ES-I3 (cell line): ENCODE measurements at regions not wholly inside any gene's neighbourhood (a gene's known extent, or its start where the extent isn't known, plus 50 kb on each side); places are given as distances from the start of the nearest gene placed in this dataset.

Source experiments
- H3K36me3 ChIP-seq: 2 replicates; pipeline ENCODE4 v1.6.1; 2013; ENCODE audit warnings: mild to moderate bottlenecking, low read length, control low read depth, moderate library complexity; ENCODE audit not compliant: insufficient read depth
- H3K4me1 ChIP-seq: 2 replicates; pipeline ENCODE4 v1.6.1; 2013; ENCODE audit warnings: mild to moderate bottlenecking, control low read depth, low read length; ENCODE audit not compliant: insufficient read depth
- H3K9ac ChIP-seq: 2 replicates; pipeline ENCODE4 v1.6.1; 2013; ENCODE audit warnings: low read depth, mild to moderate bottlenecking, low read length, moderate library complexity
- H3K9me3 ChIP-seq: 2 replicates; pipeline ENCODE4 v1.6.1; 2013; ENCODE audit warnings: mild to moderate bottlenecking, low read length, moderate library complexity; ENCODE audit not compliant: control insufficient read depth, insufficient read depth

DNA sequence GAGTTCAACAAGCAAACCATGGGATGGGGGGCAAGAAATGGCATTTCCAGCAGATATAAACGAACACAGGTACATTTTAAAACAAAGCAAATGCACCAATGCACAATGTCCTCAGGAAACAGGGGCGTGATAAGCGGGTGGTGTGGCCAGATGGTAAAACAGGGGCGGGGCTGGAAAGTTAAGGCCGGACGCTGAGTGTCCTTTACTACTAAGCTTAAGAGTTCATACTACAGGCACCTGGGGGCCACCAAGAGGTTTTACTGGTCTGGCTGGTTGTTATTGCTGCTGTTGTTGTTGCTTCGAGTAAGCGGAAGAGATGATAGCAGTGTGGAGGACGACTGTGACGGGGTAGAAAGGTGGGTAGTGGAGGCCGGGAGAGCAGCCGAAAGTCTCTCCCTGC lies 99.8 kb downstream of the ATPSCKMT start:
- Histone ChIP-seq H3K9ac (no peak overlapping the region), H3K9me3 (no peaks in the 10 kb centered on the region), H3K4me1 (no peaks in the 10 kb centered on the region), H3K36me3 (no peaks in the 10 kb centered on the region)

DNA sequence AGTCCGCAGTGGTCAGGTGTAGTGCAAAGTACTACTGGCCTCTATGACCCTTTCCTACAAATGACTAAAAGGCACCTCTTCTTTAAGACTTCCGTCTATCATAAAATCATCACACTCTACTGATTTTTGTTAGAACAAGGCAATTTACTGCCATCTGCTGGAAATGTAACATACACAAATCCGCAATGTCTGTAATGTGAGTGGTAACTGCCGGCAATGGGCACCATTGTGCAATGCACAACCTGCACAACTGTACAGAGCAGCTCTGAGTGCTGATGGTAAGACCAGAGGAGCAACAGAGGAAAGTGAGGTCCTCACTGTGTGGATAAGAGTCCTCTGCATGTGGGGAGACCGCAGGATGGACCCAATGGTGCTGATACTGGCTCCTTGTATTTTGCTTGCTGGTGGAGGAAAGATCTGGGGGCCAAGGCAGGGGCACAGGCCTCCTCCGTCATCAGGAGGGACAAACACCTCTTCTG lies 103.7 kb downstream of the ATPSCKMT start:
- H3K9ac ChIP-seq: no peak overlapping the region
- H3K36me3 ChIP-seq: no peaks in the 10 kb centered on the region
- no peaks in the 10 kb centered on the region for H3K9me3 ChIP-seq
- H3K4me1 ChIP-seq: no peaks in the 10 kb centered on the region

DNA sequence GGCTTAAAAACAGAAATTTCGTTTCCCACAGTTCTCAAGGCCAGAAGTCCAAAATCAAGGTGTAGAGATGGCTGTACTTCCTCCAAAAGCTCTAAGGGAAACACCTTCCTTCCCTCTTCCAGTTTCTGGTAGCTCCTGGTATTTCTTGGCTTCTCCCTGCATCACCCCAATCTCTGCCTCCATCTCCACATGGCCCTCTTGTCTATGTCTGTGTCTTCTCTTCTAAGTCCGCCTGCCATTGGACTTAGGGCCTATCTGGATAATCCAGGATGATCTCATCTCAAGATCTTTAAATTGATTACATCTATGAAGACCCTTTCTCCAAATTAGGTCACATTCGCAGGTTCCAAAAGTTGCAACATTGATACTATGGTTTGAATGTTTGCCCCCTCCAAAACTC lies 105.6 kb downstream of the ATPSCKMT start:
- Histone ChIP-seq H3K9me3 (no peaks in the 10 kb centered on the region), H3K4me1 (no peaks in the 10 kb centered on the region), H3K36me3 (no peaks in the 10 kb centered on the region), H3K9ac (no peak overlapping the region)

DNA sequence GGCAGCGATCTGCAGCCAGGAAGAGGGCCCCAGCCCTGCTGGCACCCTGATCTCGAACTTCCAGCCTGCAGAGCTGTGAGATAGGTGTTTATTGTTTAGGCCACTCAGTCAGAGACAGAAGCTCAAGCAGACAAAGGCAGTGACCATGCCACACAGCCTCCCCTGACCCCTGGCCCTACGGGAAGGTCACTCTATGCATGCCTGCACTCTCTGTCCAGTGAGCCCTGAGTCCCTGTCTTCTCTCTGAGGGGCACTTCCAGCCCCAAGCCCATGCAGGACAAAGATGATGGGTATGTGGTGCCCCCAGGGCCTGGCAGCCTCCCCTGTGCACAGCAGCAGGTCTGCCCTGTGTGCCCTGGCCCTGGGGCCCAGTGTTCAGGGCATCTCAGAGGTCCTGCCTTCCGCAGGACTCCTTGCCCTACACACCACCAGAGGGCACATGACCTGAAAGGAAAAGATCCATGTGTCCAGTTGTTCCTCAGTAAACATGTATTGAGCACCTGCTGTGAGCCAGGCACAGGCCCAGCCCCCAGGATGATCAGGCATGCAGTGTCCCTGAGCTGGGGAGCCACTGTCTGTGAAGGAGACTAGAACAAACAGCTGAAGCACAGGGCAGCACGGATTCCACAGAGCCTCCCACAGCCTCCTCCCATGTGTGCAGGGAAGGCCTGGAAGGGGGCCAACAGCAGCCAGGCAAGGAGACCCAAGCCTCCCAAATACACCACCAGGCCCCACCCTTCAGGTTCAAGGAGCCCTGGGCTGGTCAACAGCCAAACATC lies 109.3 kb downstream of the ATPSCKMT start:
- H3K36me3 ChIP-seq: no peaks in the 10 kb centered on the region
- H3K9me3 ChIP-seq: no peaks in the 10 kb centered on the region
- no peaks in the 10 kb centered on the region for H3K4me1 ChIP-seq
- no peak overlapping the region for H3K9ac ChIP-seq

- H3K36me3 ChIP-seq: no peaks in the 10 kb centered on the region
- H3K4me1 ChIP-seq: no peaks in the 10 kb centered on the region
- H3K9me3 ChIP-seq: no peaks in the 10 kb centered on the region
- H3K9ac ChIP-seq: no peak overlapping the region
These were observed 111.2 kb downstream of the ATPSCKMT start for GRCh38 chr5:10138395-10139057.

DNA sequence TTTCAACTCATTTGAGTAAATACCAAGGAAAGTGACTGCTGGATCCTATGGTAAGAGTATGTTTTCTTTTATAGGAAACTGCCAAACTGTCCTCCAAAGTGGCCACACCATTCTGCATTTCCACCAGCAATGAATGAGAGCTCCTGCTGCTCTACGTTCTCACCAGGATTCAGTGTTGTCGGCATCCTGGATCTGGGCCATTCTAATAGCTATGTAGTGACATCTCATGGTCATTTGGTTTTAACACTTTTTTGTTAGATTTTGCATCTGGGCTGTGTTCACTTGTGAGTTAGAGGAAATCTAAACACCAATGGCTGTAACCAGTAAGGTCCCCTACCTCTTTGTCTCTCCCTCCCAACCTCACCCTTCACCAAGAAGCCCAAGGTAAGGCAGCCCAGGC lies 115.9 kb downstream of the ATPSCKMT start:
- Histone ChIP-seq H3K4me1 (no peaks in the 10 kb centered on the region), H3K9ac (no peak overlapping the region), H3K36me3 (0 out of 2 replicates have a peak, but pooled peaks cover 2% of the 10 kb centered on the region), H3K9me3 (no peaks in the 10 kb centered on the region)

- Histone ChIP-seq H3K4me1 (no peaks in the 10 kb centered on the region), H3K36me3 (0 out of 2 replicates have a peak, but pooled peaks cover 2% of the 10 kb centered on the region), H3K9ac (no peak overlapping the region), H3K9me3 (no peaks in the 10 kb centered on the region)
These were observed 118.8 kb downstream of the ATPSCKMT start for GRCh38 chr5:10130881-10131280.

DNA sequence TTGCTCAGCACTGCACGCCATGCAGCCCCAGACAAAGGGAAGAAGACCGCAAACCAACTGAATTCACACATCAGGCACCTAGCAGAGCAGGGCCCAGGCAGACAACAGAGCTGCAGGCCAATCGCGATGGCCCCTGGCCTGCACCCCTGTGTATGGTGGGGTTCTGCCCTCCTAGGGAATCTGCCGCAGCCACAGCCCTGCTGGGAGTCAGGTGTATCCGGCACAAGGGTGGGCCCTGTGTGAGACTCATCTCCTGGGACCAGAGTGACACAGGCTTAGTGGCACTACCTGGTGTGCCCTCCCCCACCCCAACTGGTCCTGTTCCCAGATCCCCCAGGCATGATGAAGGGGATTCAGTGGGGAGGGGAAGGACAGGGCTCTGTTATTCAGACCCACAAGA lies 122.8 kb downstream of the ATPSCKMT start:
- no peaks in the 10 kb centered on the region for H3K4me1 ChIP-seq
- H3K9me3 ChIP-seq: no peaks in the 10 kb centered on the region

GRCh38 chr5:10125116-10125515 lies 124.6 kb downstream of the ATPSCKMT start:
- no peaks in the 10 kb centered on the region for H3K4me1 ChIP-seq
- H3K9ac ChIP-seq: no peak overlapping the region
- H3K36me3 ChIP-seq: no peaks in the 10 kb centered on the region; the same call in 1 of the 2 replicates
- no peaks in the 10 kb centered on the region for H3K9me3 ChIP-seq

More for the DNA sequence above, 122.8 kb downstream of the ATPSCKMT start:
- Histone ChIP-seq H3K9ac (no peak overlapping the region), H3K36me3 (no peaks in the 10 kb centered on the region; the same call in 1 of the 2 replicates)

DNA sequence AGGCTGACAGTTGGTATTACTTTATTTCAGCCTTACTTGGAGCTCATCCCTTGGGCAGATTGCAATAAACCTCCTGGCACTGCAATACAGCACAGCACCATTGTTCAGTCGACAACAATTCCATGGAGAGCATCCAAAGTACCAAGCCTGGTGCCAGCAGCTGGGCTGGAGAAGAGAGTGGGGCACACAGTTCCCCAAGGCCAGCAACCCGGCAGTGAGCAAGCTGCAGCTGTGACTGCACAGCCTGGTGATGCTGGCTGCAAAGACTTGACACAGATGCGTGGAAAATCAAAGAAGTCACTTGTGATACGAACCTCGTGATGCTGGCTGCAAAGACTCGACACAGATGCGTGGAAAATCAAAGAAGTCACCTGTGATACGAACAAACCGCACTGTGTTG lies 125.4 kb downstream of the ATPSCKMT start:
- Histone ChIP-seq H3K36me3 (no peaks in the 10 kb centered on the region; the same call in 1 of the 2 replicates), H3K9me3 (no peaks in the 10 kb centered on the region), H3K9ac (no peak overlapping the region), H3K4me1 (no peaks in the 10 kb centered on the region)

- H3K4me1 ChIP-seq: no peaks in the 10 kb centered on the region
- no peaks in the 10 kb centered on the region; the same call in 1 of the 2 replicates for H3K36me3 ChIP-seq
- H3K9me3 ChIP-seq: no peaks in the 10 kb centered on the region
- H3K9ac ChIP-seq: no peak overlapping the region
These were observed 126.3 kb downstream of the ATPSCKMT start for GRCh38 chr5:10123254-10123989.

- Histone ChIP-seq H3K9me3 (no peaks in the 10 kb centered on the region), H3K36me3 (no peaks in the 10 kb centered on the region; the same call in 1 of the 2 replicates), H3K9ac (no peak overlapping the region), H3K4me1 (no peaks in the 10 kb centered on the region)
These were observed 127.5 kb downstream of the ATPSCKMT start for GRCh38 chr5:10122076-10122726.

- no peaks in the 10 kb centered on the region; the same call in 1 of the 2 replicates for H3K36me3 ChIP-seq
- H3K4me1 ChIP-seq: no peaks in the 10 kb centered on the region
- H3K9ac ChIP-seq: no peak overlapping the region
- no peaks in the 10 kb centered on the region for H3K9me3 ChIP-seq
These were observed 128.8 kb downstream of the ATPSCKMT start for GRCh38 chr5:10120934-10121333.

- H3K9me3 ChIP-seq: no peaks in the 10 kb centered on the region
- no peaks in the 10 kb centered on the region; the same call in 1 of the 2 replicates for H3K36me3 ChIP-seq
- no peak overlapping the region for H3K9ac ChIP-seq
- no peaks in the 10 kb centered on the region for H3K4me1 ChIP-seq
These were observed 131.5 kb downstream of the ATPSCKMT start for GRCh38 chr5:10118150-10118549.
